Natural killer cell (primary cell): ENCODE measurements at regions not wholly inside any gene's neighbourhood (a gene's known extent, or its start where the extent isn't known, plus 50 kb on each side); places are given as distances from the start of the nearest gene placed in this dataset.
"Not testable (repeated sequence)": the region's sequence is repeated elsewhere in the genome, so short reads cannot be mapped to it uniquely, and the experiment has no call there.

Experiments used
- ATAC-seq, 3 donors: fragments of 150-1000 bp in 2 of 3; fragments of 200-7000 bp in 1 of 3; cut with Tn5 transposase; 1 replicate in 1 of 3; 2 replicates in 2 of 3; pipeline ENCODE4 v1.10.0; 2021; ENCODE audit warnings: mild to moderate bottlenecking in 2 of 3, moderate library complexity in 2 of 3
- DNase-seq, 2 donors: peaks; one replicate each; pipeline versions ENCODE4 v3.0.0 to v3.0.0-alpha.2; 2013 to 2021; ENCODE audit warnings: mixed read lengths in 1 of 2
- H3K27ac ChIP-seq: one replicate; pipeline ENCODE4 v1.5.1; 2013; ENCODE audit warnings: mild to moderate bottlenecking, low read length
- H3K27me3 ChIP-seq: one replicate; pipeline ENCODE4 v1.6.1; 2013; ENCODE audit warnings: low read length; ENCODE audit not compliant: control insufficient read depth, insufficient read depth
- H3K36me3 ChIP-seq: one replicate; pipeline ENCODE4 v1.6.1; 2013; ENCODE audit warnings: low read length; ENCODE audit not compliant: control insufficient read depth, insufficient read depth
- H3K4me1 ChIP-seq: one replicate; pipeline ENCODE4 v1.6.1; 2013; ENCODE audit warnings: low read length; ENCODE audit not compliant: control insufficient read depth, insufficient read depth
- H3K4me3 ChIP-seq: one replicate; pipeline ENCODE4 v1.5.1; 2013; ENCODE audit warnings: low read length
- H3K9me3 ChIP-seq: one replicate; pipeline ENCODE4 v1.6.1; 2013; ENCODE audit warnings: low read length; ENCODE audit not compliant: control insufficient read depth, insufficient read depth
- H3K27ac Mint-ChIP-seq, 2 donors: one replicate each; pipeline ENCODE4 v1.8.0; 2022; ENCODE audit warnings: mild to moderate bottlenecking in 2 of 2, mixed read lengths in 2 of 2, moderate library complexity in 1 of 2
- H3K27me3 Mint-ChIP-seq, 2 donors: one replicate each; pipeline ENCODE4 v1.8.0; 2022; ENCODE audit warnings: low read depth in 2 of 2, mixed read lengths in 2 of 2
- H3K36me3 Mint-ChIP-seq: one replicate; pipeline ENCODE4 v1.8.0; 2022; ENCODE audit warnings: mixed read lengths
- H3K4me1 Mint-ChIP-seq, 2 donors: one replicate each; pipeline ENCODE4 v1.8.0; 2022; ENCODE audit warnings: mixed read lengths in 2 of 2
- H3K4me3 Mint-ChIP-seq: one replicate; pipeline ENCODE4 v1.8.0; 2022; ENCODE audit warnings: mild to moderate bottlenecking, moderate library complexity, mixed read lengths
- H3K9me3 Mint-ChIP-seq, 2 donors: one replicate each; pipeline ENCODE4 v1.8.0; 2022; ENCODE audit warnings: mixed read lengths in 2 of 2
- WGBS: methylation state at CpG from one replicate; pipeline ENCODE4 v1.1.7; 2013; ENCODE audit warnings: missing lambda C conversion rate; ENCODE audit not compliant: insufficient coverage; 5-methylcytosine and 5-hydroxymethylcytosine counted together
- intact Hi-C: fragments of 100-400 bp; cut with micrococcal nuclease; formaldehyde crosslinking; loops from one replicate; pipeline ENCODE4 v1.14.2; 2022
- TF ChIP-seq, protein P1 (sequence below): fragments of 200-600 bp; IDR thresholded peaks from one replicate; pipeline ENCODE4 v1.8.0; 2022; ENCODE audit warnings: antibody characterized with exemption

DNA sequence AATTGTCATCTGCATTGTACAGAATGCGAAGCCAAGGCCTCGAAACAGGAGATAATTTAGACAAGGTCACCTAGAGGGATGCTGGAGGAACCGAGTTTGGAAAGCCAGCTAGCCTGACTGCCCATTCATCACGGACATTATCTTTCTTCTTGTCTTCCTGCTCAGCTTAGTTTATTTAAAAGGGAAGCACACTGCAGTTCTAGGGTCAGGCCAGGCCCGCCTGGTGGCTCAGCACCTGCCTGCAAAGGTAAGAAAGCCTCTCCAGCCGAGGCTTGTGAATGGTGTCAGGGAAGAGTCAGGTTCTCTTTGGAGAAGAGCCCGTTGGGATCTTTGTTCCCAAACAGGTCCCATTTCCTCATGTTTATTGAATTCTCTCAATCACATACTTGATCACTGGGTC, 246.5 kb downstream of the BLID start:
- Histone ChIP-seq H3K27ac (no peak overlapping the region), H3K4me1 (no peaks in the 10 kb centered on the region), H3K27me3 (no peaks in the 10 kb centered on the region), H3K36me3 (no peaks in the 10 kb centered on the region), H3K9me3 (no peaks in the 10 kb centered on the region), H3K4me3 (no peak overlapping the region)
- Mint-ChIP-seq H3K27ac (no peak overlapping the region), H3K36me3 (no peaks in the 10 kb centered on the region), H3K9me3 (peaks cover 0 to 2% of the 10 kb centered on the region in 2 donors), H3K27me3 (no peaks in the 10 kb centered on the region), H3K4me3 (no peak overlapping the region), H3K4me1 (no peaks in the 10 kb centered on the region)
- DNase-seq (no peak), ATAC-seq (no peak)
- TF ChIP-seq, protein P1, sequence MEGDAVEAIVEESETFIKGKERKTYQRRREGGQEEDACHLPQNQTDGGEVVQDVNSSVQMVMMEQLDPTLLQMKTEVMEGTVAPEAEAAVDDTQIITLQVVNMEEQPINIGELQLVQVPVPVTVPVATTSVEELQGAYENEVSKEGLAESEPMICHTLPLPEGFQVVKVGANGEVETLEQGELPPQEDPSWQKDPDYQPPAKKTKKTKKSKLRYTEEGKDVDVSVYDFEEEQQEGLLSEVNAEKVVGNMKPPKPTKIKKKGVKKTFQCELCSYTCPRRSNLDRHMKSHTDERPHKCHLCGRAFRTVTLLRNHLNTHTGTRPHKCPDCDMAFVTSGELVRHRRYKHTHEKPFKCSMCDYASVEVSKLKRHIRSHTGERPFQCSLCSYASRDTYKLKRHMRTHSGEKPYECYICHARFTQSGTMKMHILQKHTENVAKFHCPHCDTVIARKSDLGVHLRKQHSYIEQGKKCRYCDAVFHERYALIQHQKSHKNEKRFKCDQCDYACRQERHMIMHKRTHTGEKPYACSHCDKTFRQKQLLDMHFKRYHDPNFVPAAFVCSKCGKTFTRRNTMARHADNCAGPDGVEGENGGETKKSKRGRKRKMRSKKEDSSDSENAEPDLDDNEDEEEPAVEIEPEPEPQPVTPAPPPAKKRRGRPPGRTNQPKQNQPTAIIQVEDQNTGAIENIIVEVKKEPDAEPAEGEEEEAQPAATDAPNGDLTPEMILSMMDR: no peak
- 77% methylated on average over 7 of the region's 7 CpGs for WGBS
- intact Hi-C loops: no loop called here

DNA sequence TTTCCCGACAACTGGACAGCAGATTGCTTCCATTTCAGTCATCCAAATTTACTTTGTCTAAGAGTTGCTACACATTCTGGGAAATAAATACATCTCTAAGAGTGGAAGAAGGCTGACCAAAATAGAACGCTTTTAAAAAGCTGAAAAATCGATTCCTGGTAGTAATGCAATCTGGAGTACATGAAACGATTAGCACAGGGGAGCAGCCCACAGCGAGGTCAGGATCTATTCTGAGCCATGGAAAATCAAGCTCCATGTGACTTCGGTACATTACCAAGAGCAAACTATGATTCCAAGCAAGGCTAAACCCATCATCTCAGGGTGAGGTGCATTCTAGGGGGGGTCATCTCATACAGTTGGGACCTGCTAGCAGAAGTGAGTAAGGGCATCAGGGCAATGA, 249.3 kb downstream of the BLID start:
- Mint-ChIP-seq H3K27me3 (no peaks in the 10 kb centered on the region), H3K9me3 (peaks cover 3 to 5% of the 10 kb centered on the region in 2 donors), H3K27ac (no peak overlapping the region), H3K4me1 (no peaks in the 10 kb centered on the region), H3K36me3 (no peaks in the 10 kb centered on the region), H3K4me3 (no peak overlapping the region)
- Histone ChIP-seq H3K27me3 (no peaks in the 10 kb centered on the region), H3K27ac (no peak overlapping the region), H3K4me3 (no peak overlapping the region), H3K4me1 (no peaks in the 10 kb centered on the region), H3K9me3 (no peaks in the 10 kb centered on the region), H3K36me3 (no peaks in the 10 kb centered on the region)
- intact Hi-C loops: no loop called here
- WGBS: 96% methylated on average over 6 of the region's 6 CpGs
- TF ChIP-seq, protein P1: no peak
- ATAC-seq (no peak), DNase-seq (no peak)

DNA sequence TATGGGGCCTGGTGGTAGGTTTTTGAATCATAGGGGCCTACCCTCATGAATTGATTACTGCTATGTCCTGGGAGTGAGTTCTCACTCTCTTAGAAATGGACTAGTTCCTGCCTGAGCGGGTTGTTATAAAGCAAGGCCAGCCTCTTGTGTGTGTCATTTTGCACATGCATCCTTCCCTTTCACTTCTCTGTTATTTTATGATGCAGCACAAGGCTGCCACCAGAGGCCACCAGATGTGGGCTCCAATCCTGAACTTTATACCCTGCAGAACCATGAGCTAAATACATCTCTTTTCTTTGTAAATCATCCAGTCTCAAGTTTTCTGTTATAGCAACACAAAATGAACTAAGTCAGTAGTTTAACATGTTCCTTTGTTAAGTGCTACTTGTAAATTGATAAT, 251.4 kb downstream of the BLID start:
- H3K4me1 ChIP-seq: no peaks in the 10 kb centered on the region
- Mint-ChIP-seq H3K4me1 (no peaks in the 10 kb centered on the region), H3K4me3 (no peak overlapping the region), H3K36me3 (no peaks in the 10 kb centered on the region), H3K27ac (no peak overlapping the region), H3K27me3 (no peaks in the 10 kb centered on the region), H3K9me3 (peaks cover 6 to 8% of the 10 kb centered on the region in 2 donors)
- 79% methylated on average over 1 of the region's 1 CpG for WGBS
- no peaks in the 10 kb centered on the region for H3K27me3 ChIP-seq
- no peak overlapping the region for H3K27ac ChIP-seq
- no peaks in the 10 kb centered on the region for H3K9me3 ChIP-seq
- H3K4me3 ChIP-seq: no peak overlapping the region
- TF ChIP-seq, protein P1: no peak
- DNase-seq (no peak), ATAC-seq (no peak)
- intact Hi-C loops: no loop called here
- H3K36me3 ChIP-seq: no peaks in the 10 kb centered on the region

DNA sequence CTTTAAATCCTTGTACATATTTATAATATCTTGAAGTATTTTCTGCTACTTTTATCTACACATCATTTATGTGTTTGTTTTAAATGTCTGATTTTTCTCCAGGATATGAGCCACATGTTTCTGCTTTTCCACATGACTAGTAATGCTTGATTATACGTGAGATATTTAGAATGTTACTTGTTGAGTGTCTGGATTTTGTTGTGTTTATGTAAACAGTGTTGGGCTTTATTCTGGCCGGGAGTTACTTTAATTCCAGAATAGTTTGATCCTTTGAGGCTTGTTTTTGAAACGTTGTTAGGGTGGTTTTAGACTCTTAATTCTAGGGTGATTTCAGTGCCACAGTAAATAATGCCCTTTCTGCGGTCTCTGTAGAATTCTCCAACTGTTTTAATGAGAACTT, 252.9 kb downstream of the BLID start:
- Histone ChIP-seq H3K9me3 (no peaks in the 10 kb centered on the region), H3K4me3 (no peak overlapping the region), H3K4me1 (no peaks in the 10 kb centered on the region), H3K27me3 (no peaks in the 10 kb centered on the region), H3K27ac (no peak overlapping the region), H3K36me3 (no peaks in the 10 kb centered on the region)
- Mint-ChIP-seq H3K4me3 (no peak overlapping the region), H3K27ac (no peak overlapping the region), H3K36me3 (no peaks in the 10 kb centered on the region), H3K4me1 (no peaks in the 10 kb centered on the region), H3K9me3 (peaks cover 6 to 8% of the 10 kb centered on the region in 2 donors), H3K27me3 (no peaks in the 10 kb centered on the region)
- TF ChIP-seq, protein P1: no peak
- no peak for ATAC-seq
- no peak for DNase-seq
- intact Hi-C loops: no loop called here
- WGBS: 81% methylated on average over 4 of the region's 4 CpGs

DNA sequence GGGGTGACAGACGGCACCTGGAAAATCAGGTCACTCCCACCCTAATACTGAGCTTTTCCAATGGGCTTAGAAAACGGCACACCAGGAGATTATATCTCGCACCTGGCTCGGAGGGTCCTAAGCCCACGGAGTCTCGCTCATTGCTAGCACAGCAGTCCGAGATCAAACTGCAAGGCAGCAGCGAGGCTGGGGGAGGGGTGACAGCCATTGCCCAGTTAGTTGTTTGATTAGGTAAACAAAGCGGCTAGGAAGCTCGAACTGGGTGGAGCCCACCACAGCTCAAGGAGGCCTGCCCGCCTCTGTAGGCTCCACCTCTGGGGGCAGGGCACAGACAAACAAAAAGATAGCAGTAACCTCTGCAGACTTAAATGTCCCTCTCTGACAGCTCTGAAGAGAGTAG, 260.9 kb downstream of the BLID start:
- H3K4me1 Mint-ChIP-seq, H3K4me3 Mint-ChIP-seq, H3K4me3 ChIP-seq, H3K4me1 ChIP-seq, H3K27me3 Mint-ChIP-seq, intact Hi-C loops, H3K36me3 ChIP-seq, H3K9me3 ChIP-seq, H3K27me3 ChIP-seq, ATAC-seq, DNase-seq, H3K27ac Mint-ChIP-seq, H3K9me3 Mint-ChIP-seq, H3K27ac ChIP-seq: not testable (repeated sequence)
- peaks cover 11% of the 10 kb centered on the region for H3K36me3 Mint-ChIP-seq
- WGBS: 90% methylated on average over 9 of the region's 11 CpGs
